Activated CD4-positive, alpha-beta T cell treated with anti-CD3 and anti-CD28 coated beads, Interleukin-2, amount 50 U/mL, for 4 hours (primary cell): ENCODE measurements at regions not wholly inside any gene's neighbourhood (a gene's known extent, or its start where the extent isn't known, plus 50 kb on each side); places are given as distances from the start of the nearest gene placed in this dataset.

ENCODE experiments used
- DNase-seq, 2 experiments: peaks; one replicate each; pipeline ENCODE4 v3.0.0-alpha.2; 2020

GRCh38 chr14:86646696-86647690 lies 1117.0 kb downstream of the FLRT2 start:
- DNase-seq = no peak

GRCh38 chr14:86646125-86646524 lies 1116.2 kb downstream of the FLRT2 start:
- no peak for DNase-seq

- DNase-seq = no peak
Observed at GRCh38 chr14:86641310-86641709, 1111.4 kb downstream of the FLRT2 start.

- no peak for DNase-seq
Observed at GRCh38 chr14:86640288-86640687, 1110.3 kb downstream of the FLRT2 start.

- no peak for DNase-seq
Observed at GRCh38 chr14:86639666-86640065, 1109.7 kb downstream of the FLRT2 start.

- no peak for DNase-seq
Observed at GRCh38 chr14:86639146-86639545, 1109.2 kb downstream of the FLRT2 start.

GRCh38 chr14:86627080-86627479 lies 1097.1 kb downstream of the FLRT2 start:
- no peak for DNase-seq

- no peak for DNase-seq
Observed at GRCh38 chr14:86626530-86626929, 1096.6 kb downstream of the FLRT2 start.

- no peak for DNase-seq
Observed at GRCh38 chr14:86625637-86626036, 1095.7 kb downstream of the FLRT2 start.

- no peak for DNase-seq
Observed at GRCh38 chr14:86619726-86620125, 1089.8 kb downstream of the FLRT2 start.

GRCh38 chr14:86613786-86614185 lies 1083.8 kb downstream of the FLRT2 start:
- DNase-seq = no peak

GRCh38 chr14:86613126-86613525 lies 1083.2 kb downstream of the FLRT2 start:
- no peak for DNase-seq

- no peak for DNase-seq
Observed at GRCh38 chr14:86604561-86604960, 1074.6 kb downstream of the FLRT2 start.

GRCh38 chr14:86602263-86602662 lies 1072.3 kb downstream of the FLRT2 start:
- no peak for DNase-seq

- no peak for DNase-seq
Observed at GRCh38 chr14:86601813-86602212, 1071.9 kb downstream of the FLRT2 start.

GRCh38 chr14:86597279-86597678 lies 1067.3 kb downstream of the FLRT2 start:
- DNase-seq = no peak

- DNase-seq = no peak
Observed at GRCh38 chr14:86596024-86596423, 1066.1 kb downstream of the FLRT2 start.

- DNase-seq = no peak
Observed at GRCh38 chr14:86575141-86575540, 1045.2 kb downstream of the FLRT2 start.

- DNase-seq = no peak
Observed at GRCh38 chr14:86574778-86575129, 1044.8 kb downstream of the FLRT2 start.

- DNase-seq = no peak
Observed at GRCh38 chr14:86574051-86574777, 1044.3 kb downstream of the FLRT2 start.

- DNase-seq = no peak
Observed at GRCh38 chr14:86570371-86570770, 1040.4 kb downstream of the FLRT2 start.

GRCh38 chr14:86543521-86543920 lies 1013.6 kb downstream of the FLRT2 start:
- DNase-seq = no peak

GRCh38 chr14:86541972-86542371 lies 1012.0 kb downstream of the FLRT2 start:
- no peak for DNase-seq

GRCh38 chr14:86540636-86541247 lies 1010.8 kb downstream of the FLRT2 start:
- no peak for DNase-seq
